HG03378 (cell line): ENCODE measurements at regions not wholly inside any gene's neighbourhood (a gene's known extent, or its start where the extent isn't known, plus 50 kb on each side); places are given as distances from the start of the nearest gene placed in this dataset.
A peak's percentile ranks its signal among the peaks of the same experiment; 100 is the strongest.

Experiments
- ATAC-seq: cut with Tn5 transposase; IDR thresholded peaks from one replicate; pipeline ENCODE4 v1.9.1; 2021; ENCODE audit warnings: mild to moderate bottlenecking, moderate library complexity; ENCODE audit not compliant: unreplicated experiment

- no peak for ATAC-seq
These were observed 84.0 kb downstream of the ELAPOR2 start for GRCh38 chr7:86975449-86975848.

- ATAC-seq, result no peak
These were observed 87.4 kb downstream of the ELAPOR2 start for GRCh38 chr7:86972072-86972471.

- no peak for ATAC-seq
These were observed 88.5 kb downstream of the ELAPOR2 start for GRCh38 chr7:86970986-86971385.

- ATAC-seq, result no peak
These were observed 88.9 kb downstream of the ELAPOR2 start for GRCh38 chr7:86970547-86970946.

- ATAC-seq, result no peak
These were observed 89.6 kb downstream of the ELAPOR2 start for GRCh38 chr7:86969865-86970264.

- ATAC-seq, result no peak
These were observed 90.8 kb downstream of the ELAPOR2 start for GRCh38 chr7:86968618-86969017.

GRCh38 chr7:86966916-86967315, 92.5 kb downstream of the ELAPOR2 start:
- no peak for ATAC-seq

- no peak for ATAC-seq
These were observed 93.7 kb downstream of the ELAPOR2 start for GRCh38 chr7:86965727-86966120.

- no peak for ATAC-seq
These were observed 94.3 kb downstream of the ELAPOR2 start for GRCh38 chr7:86964973-86965726.

- peak; percentile 75 for ATAC-seq
These were observed 95.7 kb downstream of the ELAPOR2 start for GRCh38 chr7:86963599-86964230.

- ATAC-seq, result no peak
These were observed 96.8 kb downstream of the ELAPOR2 start for GRCh38 chr7:86962623-86963022.

- no peak for ATAC-seq
These were observed 97.8 kb downstream of the ELAPOR2 start for GRCh38 chr7:86961686-86962085.

GRCh38 chr7:86958380-86958779, 101.1 kb downstream of the ELAPOR2 start:
- no peak for ATAC-seq

GRCh38 chr7:86956567-86956966, 102.9 kb downstream of the ELAPOR2 start:
- no peak for ATAC-seq

- no peak for ATAC-seq
These were observed 103.5 kb downstream of the ELAPOR2 start for GRCh38 chr7:86955895-86956503.

- no peak for ATAC-seq
These were observed 104.5 kb downstream of the ELAPOR2 start for GRCh38 chr7:86954971-86955370.

GRCh38 chr7:86953653-86954336, 105.7 kb downstream of the ELAPOR2 start:
- no peak for ATAC-seq

GRCh38 chr7:86953219-86953618, 106.2 kb downstream of the ELAPOR2 start:
- no peak for ATAC-seq

GRCh38 chr7:86951895-86952294, 107.6 kb downstream of the ELAPOR2 start:
- ATAC-seq, result no peak

- no peak for ATAC-seq
These were observed 108.5 kb downstream of the ELAPOR2 start for GRCh38 chr7:86950944-86951343.

GRCh38 chr7:86950360-86950759, 109.1 kb downstream of the ELAPOR2 start:
- no peak for ATAC-seq
